M059J (cell line): ENCODE measurements at regions not wholly inside any gene's neighbourhood (a gene's known extent, or its start where the extent isn't known, plus 50 kb on each side); places are given as distances from the start of the nearest gene placed in this dataset.

ENCODE experiments used
- DNase-seq: peaks from one replicate; pipeline ENCODE4 v3.0.0-alpha.2; 2012; ENCODE audit warnings: low read depth

- no peak for DNase-seq
Measured at GRCh38 chr1:4137621-4138415, 237.7 kb upstream of the C1orf174 start.

- no peak for DNase-seq
Measured at GRCh38 chr1:4139646-4140045, 239.6 kb upstream of the C1orf174 start.

GRCh38 chr1:4140241-4140640, 240.2 kb upstream of the C1orf174 start:
- DNase-seq = no peak

- no peak for DNase-seq
Measured at GRCh38 chr1:4140821-4141220, 240.7 kb upstream of the C1orf174 start.

GRCh38 chr1:4144349-4144971, 244.4 kb upstream of the C1orf174 start:
- DNase-seq = no peak

GRCh38 chr1:4146101-4146500, 246.0 kb upstream of the C1orf174 start:
- no peak for DNase-seq

GRCh38 chr1:4146614-4147013, 246.5 kb upstream of the C1orf174 start:
- DNase-seq = no peak

- no peak for DNase-seq
Measured at GRCh38 chr1:4147509-4147908, 247.4 kb upstream of the C1orf174 start.

GRCh38 chr1:4149281-4149680, 249.2 kb upstream of the C1orf174 start:
- no peak for DNase-seq

- no peak for DNase-seq
Measured at GRCh38 chr1:4149831-4150230, 249.8 kb upstream of the C1orf174 start.

- DNase-seq = no peak
Measured at GRCh38 chr1:4150262-4150661, 250.2 kb upstream of the C1orf174 start.

- no peak for DNase-seq
Measured at GRCh38 chr1:4152266-4152665, 252.2 kb upstream of the C1orf174 start.

- DNase-seq = no peak
Measured at GRCh38 chr1:4153571-4153970, 253.5 kb upstream of the C1orf174 start.

GRCh38 chr1:4156241-4156973, 256.3 kb upstream of the C1orf174 start:
- no peak for DNase-seq

GRCh38 chr1:4160181-4160580, 260.1 kb upstream of the C1orf174 start:
- no peak for DNase-seq

- no peak for DNase-seq
Measured at GRCh38 chr1:4161366-4162006, 261.4 kb upstream of the C1orf174 start.

GRCh38 chr1:4164965-4165364, 264.9 kb upstream of the C1orf174 start:
- DNase-seq = no peak

GRCh38 chr1:4165686-4166300, 265.7 kb upstream of the C1orf174 start:
- DNase-seq = no peak

- no peak for DNase-seq
Measured at GRCh38 chr1:4166713-4167112, 266.6 kb upstream of the C1orf174 start.

GRCh38 chr1:4169991-4170390, 269.9 kb upstream of the C1orf174 start:
- no peak for DNase-seq

GRCh38 chr1:4170548-4171340, 270.7 kb upstream of the C1orf174 start:
- DNase-seq = no peak
